GM12878 (cell line): ENCODE measurements at regions not wholly inside any gene's neighbourhood (a gene's known extent, or its start where the extent isn't known, plus 50 kb on each side); places are given as distances from the start of the nearest gene placed in this dataset.

Experiments used
- ATAC-seq: fragments of 200-7000 bp; cut with Tn5 transposase; 3 replicates; pipeline ENCODE4 v1.9.1; 2020; ENCODE audit warnings: mild to moderate bottlenecking, moderate library complexity
- BruUV-seq: library from RNA; stranded (reverse); fragments of 400-500 nt; replicated peaks from 2 replicates; lab custom pipeline; 2021; lab: Mats Ljungman, UMichigan
- CTCF ChIA-PET: fragments of 300-600 bp; sonication (Branson Sonifier 250); formaldehyde crosslinking; extraction: SDS; loops from one replicate; lab custom pipeline; 2021; ENCODE audit warnings: inconsistent platforms; lab: Yijun Ruan, JAX
- POLR2A ChIA-PET: fragments of 350-600 bp; formaldehyde crosslinking; extraction: SDS; loops from one replicate; lab custom pipeline; 2021; ENCODE audit warnings: inconsistent platforms; lab: Charles Lee
- RAD21 ChIA-PET: fragments of 300-600 bp; sonication (Branson Sonifier 250); formaldehyde crosslinking; loops from one replicate; lab custom pipeline; 2023; ENCODE audit warnings: antibody characterized with exemption; ENCODE audit not compliant: unreplicated experiment; lab: Charles Lee
- SMC1A ChIA-PET: fragments of 300-600 bp; sonication (Branson Sonifier 250); formaldehyde crosslinking; loops from one replicate; lab custom pipeline; 2023; ENCODE audit not compliant: unreplicated experiment, uncharacterized antibody; lab: Charles Lee
- DNase-seq: peaks from one replicate; pipeline ENCODE4 v3.0.0-alpha.2; 2011; ENCODE audit warnings: low read depth, low spot score
- FAIRE-seq: peaks from 3 replicates; lab custom pipeline; 2011; peaks lifted over from hg19 to GRCh38; lab: Jason Lieb, UNC
- H2AFZ ChIP-seq: 2 replicates; pipeline ENCODE4 v1.6.0; 2011; ENCODE audit warnings: low read depth, low read length, control low read depth; ENCODE audit not compliant: control insufficient read depth
- H3K27ac ChIP-seq: 2 replicates; pipeline ENCODE4 v1.5.1; 2011; ENCODE audit warnings: control low read depth; ENCODE audit not compliant: control insufficient read depth, insufficient read depth
- H3K27me3 ChIP-seq, 2 experiments: replicated peaks in 1 of 2; 2 replicates each; pipeline versions ENCODE4 v1.6.0 to v1.6.1; 2011; ENCODE audit warnings: low read length in 1 of 2; ENCODE audit not compliant: control insufficient read depth in 2 of 2, insufficient read depth in 2 of 2
- H3K36me3 ChIP-seq, 2 experiments: 2 replicates each; pipeline ENCODE4 v1.5.1; 2011; ENCODE audit warnings: low read length in 1 of 2; ENCODE audit not compliant: control insufficient read depth in 2 of 2, insufficient read depth in 2 of 2
- H3K4me1 ChIP-seq: 2 replicates; pipeline ENCODE4 v1.6.1; 2011; ENCODE audit warnings: mild to moderate bottlenecking, low read length, moderate library complexity, mixed read lengths; ENCODE audit not compliant: control insufficient read depth, insufficient read depth
- H3K4me2 ChIP-seq: 2 replicates; pipeline ENCODE4 v1.6.0; 2011; ENCODE audit warnings: control low read depth; ENCODE audit not compliant: control insufficient read depth, insufficient read depth
- H3K4me3 ChIP-seq: fragments of 200-600 bp; sonication (generic); 2 replicates; pipeline ENCODE4 v1.5.1; 2016
- H3K79me2 ChIP-seq: 2 replicates; pipeline ENCODE4 v1.6.0; 2011; ENCODE audit warnings: low read length; ENCODE audit not compliant: control insufficient read depth, insufficient read depth
- H3K9ac ChIP-seq: 2 replicates; pipeline ENCODE4 v1.8.0; 2011; ENCODE audit warnings: low read length, control low read depth, mixed read lengths; ENCODE audit not compliant: control insufficient read depth, insufficient read depth
- H3K9me3 ChIP-seq: replicated peaks from 3 replicates; pipeline ENCODE4 v1.5.1; 2011; ENCODE audit warnings: mild to moderate bottlenecking, low read length; ENCODE audit not compliant: control insufficient read depth, insufficient read depth
- H4K20me1 ChIP-seq: 2 replicates; pipeline ENCODE4 v1.6.0; 2011; ENCODE audit not compliant: control insufficient read depth, insufficient read depth
- CEBPZ ChIP-seq: fragments of 150-350 bp; IDR thresholded peaks from 2 replicates; pipeline ENCODE4 v1.6.1; 2016; ENCODE audit warnings: low read depth, low read length
- GATAD2B ChIP-seq: fragments of 450-650 bp; conservative IDR thresholded peaks from 2 replicates; pipeline ENCODE4 v1.6.1; 2017; ENCODE audit warnings: low read depth, mild to moderate bottlenecking, moderate library complexity
- HDAC2 ChIP-seq: fragments of 200-600 bp; sonication (generic); IDR thresholded peaks from 2 replicates; pipeline ENCODE4 v1.6.1; 2017
- MTA3 ChIP-seq: IDR thresholded peaks from 2 replicates; pipeline ENCODE4 v1.6.1; 2012; ENCODE audit warnings: low read length, inconsistent platforms, borderline replicate concordance
- NFXL1 ChIP-seq: fragments of 450-650 bp; IDR thresholded peaks from 2 replicates; pipeline ENCODE4 v1.6.1; 2017; ENCODE audit warnings: antibody characterized with exemption, mild to moderate bottlenecking, borderline replicate concordance
- NRF1 ChIP-seq: conservative IDR thresholded peaks from 2 replicates; pipeline ENCODE4 v1.6.1; 2011; ENCODE audit warnings: mild to moderate bottlenecking, low read depth, low read length, improper control_type of control experiment
- PBX3 ChIP-seq: IDR thresholded peaks from 2 replicates; pipeline ENCODE4 v1.6.1; 2011; ENCODE audit warnings: mild to moderate bottlenecking, low read depth, low read length, moderate library complexity; ENCODE audit not compliant: insufficient replicate concordance
- POLR2A ChIP-seq: IDR thresholded peaks from 2 replicates; pipeline ENCODE4 v1.6.1; 2011; ENCODE audit warnings: low read depth, mild to moderate bottlenecking, low read length
- RAD21 ChIP-seq: IDR thresholded peaks from 2 replicates; pipeline ENCODE4 v1.6.1; 2011; ENCODE audit warnings: mild to moderate bottlenecking, low read depth, low read length, moderate library complexity; ENCODE audit not compliant: insufficient read depth
- REST ChIP-seq: IDR thresholded peaks from 2 replicates; pipeline ENCODE4 v1.6.1; 2012; ENCODE audit warnings: mild to moderate bottlenecking, low read depth, low read length
- SMAD1 ChIP-seq: fragments of 450-650 bp; IDR thresholded peaks from 2 replicates; pipeline ENCODE4 v1.6.1; 2018; ENCODE audit warnings: mild to moderate bottlenecking, low read depth; ENCODE audit not compliant: partially characterized antibody
- SREBF2 ChIP-seq: IDR thresholded peaks from 2 replicates; pipeline ENCODE4 v1.6.1; 2012; ENCODE audit warnings: mild to moderate bottlenecking, low read length
- SUPT20H ChIP-seq: IDR thresholded peaks from 2 replicates; pipeline ENCODE4 v1.6.1; 2011; ENCODE audit warnings: low read depth, mild to moderate bottlenecking, low read length, moderate library complexity, borderline replicate concordance; ENCODE audit not compliant: control insufficient read depth
- TAF1 ChIP-seq: IDR thresholded peaks from 2 replicates; pipeline ENCODE4 v1.6.1; 2011; ENCODE audit warnings: mild to moderate bottlenecking, low read depth, low read length, borderline replicate concordance
- WRNIP1 ChIP-seq: IDR thresholded peaks from 2 replicates; pipeline ENCODE4 v1.6.1; 2011; ENCODE audit warnings: low read depth, low read length, improper control_type of control experiment, borderline replicate concordance
- YBX1 ChIP-seq: fragments of 450-650 bp; IDR thresholded peaks from 2 replicates; pipeline ENCODE4 v1.6.1; 2016; ENCODE audit warnings: antibody characterized with exemption
- YY1 ChIP-seq: IDR thresholded peaks from 2 replicates; pipeline ENCODE4 v1.6.1; 2011; ENCODE audit warnings: low read depth, mild to moderate bottlenecking, low read length
- ZBED1 ChIP-seq: IDR thresholded peaks from 2 replicates; pipeline ENCODE4 v1.6.1; 2016; ENCODE audit warnings: borderline replicate concordance
- ZNF622 ChIP-seq: fragments of 450-650 bp; IDR thresholded peaks from 2 replicates; pipeline ENCODE4 v1.6.1; 2017; ENCODE audit warnings: mild to moderate bottlenecking, inconsistent platforms
- WGBS: methylation state at CpG from one replicate; pipeline ENCODE4 v1.1.6; 2016; ENCODE audit warnings: low lambda C conversion rate; ENCODE audit not compliant: insufficient replicate concordance, insufficient coverage; ENCODE audit errors: missing lambda C conversion rate; 5-methylcytosine and 5-hydroxymethylcytosine counted together
- in situ Hi-C: fragments of 300-500 bp; cut with MboI; formaldehyde crosslinking; loops from 9 replicates; pipeline ENCODE4 v1.14.3; 2018; ENCODE audit warnings: mixed read lengths
- intact Hi-C: fragments of 100-400 bp; cut with micrococcal nuclease; formaldehyde crosslinking; loops from one replicate; pipeline ENCODE4 v1.14.2; 2022; ENCODE audit not compliant: unreplicated experiment

- no peak for TF ChIP-seq NFXL1
- no peak for TF ChIP-seq NRF1
- TF ChIP-seq HDAC2, result no peak
- TF ChIP-seq TAF1, result no peak
- no peak for TF ChIP-seq SREBF2
- TF ChIP-seq RAD21, result no peak
- no peak for TF ChIP-seq SUPT20H
Measured at GRCh38 chr13:99805361-99805760, 166.2 kb downstream of the ZIC5 start (continued).

- FAIRE-seq (no peak), ATAC-seq (no peak), DNase-seq (no peak)
- Histone ChIP-seq H3K9me3 (no peaks in the 10 kb centered on the region), H4K20me1 (no peaks in the 10 kb centered on the region; the same call in 1 of the 2 replicates), H2AFZ (no peak overlapping the region), H3K4me2 (no peak overlapping the region), H3K9ac (no peak overlapping the region), H3K79me2 (no peaks in the 10 kb centered on the region), H3K4me1 (no peaks in the 10 kb centered on the region), H3K36me3 (no peaks in the 10 kb centered on the region), H3K4me3 (no peak overlapping the region), H3K27ac (no peak overlapping the region), H3K27me3 (no peaks in the 10 kb centered on the region)
- BruUV-seq, result no TSS peak
- in situ Hi-C loops, result no loop called here
- POLR2A ChIA-PET, result no interaction called here
- RAD21 ChIA-PET, result no interaction called here
- CTCF ChIA-PET, result no interaction called here
- intact Hi-C loops, result no loop called here
- 79% methylated on average over 3 of the region's 3 CpGs for WGBS
- SMC1A ChIA-PET, result no interaction called here
- TF ChIP-seq PBX3, result no peak
- TF ChIP-seq POLR2A, result no peak
- TF ChIP-seq YY1, result no peak
- no peak for TF ChIP-seq MTA3
- TF ChIP-seq TAF1, result no peak
- TF ChIP-seq WRNIP1, result no peak
- TF ChIP-seq SMAD1, result no peak
- TF ChIP-seq REST, result no peak
- no peak for TF ChIP-seq YBX1
- TF ChIP-seq ZBED1, result no peak
- TF ChIP-seq CEBPZ, result no peak
- TF ChIP-seq ZNF622, result no peak
- TF ChIP-seq GATAD2B, result no peak
Measured at GRCh38 chr13:99803141-99803540, 168.4 kb downstream of the ZIC5 start.
